Activated CD8-positive, alpha-beta memory T cell treated with anti-CD3 and anti-CD28 coated beads for 24 hours (primary cell): ENCODE measurements at regions not wholly inside any gene's neighbourhood (a gene's known extent, or its start where the extent isn't known, plus 50 kb on each side); places are given as distances from the start of the nearest gene placed in this dataset.

ENCODE experiments used
- DNase-seq: peaks from one replicate; pipeline ENCODE4 v3.0.0-alpha.2; 2020

- no peak for DNase-seq
Measured at GRCh38 chr2:172373766-172374165, 53.6 kb upstream of the ITGA6 start.

GRCh38 chr2:172374318-172375240, 52.8 kb upstream of the ITGA6 start:
- no peak for DNase-seq

GRCh38 chr2:172375251-172375650, 52.1 kb upstream of the ITGA6 start:
- no peak for DNase-seq

- no peak for DNase-seq
Measured at GRCh38 chr2:172376016-172376415, 51.4 kb upstream of the ITGA6 start.

DNA sequence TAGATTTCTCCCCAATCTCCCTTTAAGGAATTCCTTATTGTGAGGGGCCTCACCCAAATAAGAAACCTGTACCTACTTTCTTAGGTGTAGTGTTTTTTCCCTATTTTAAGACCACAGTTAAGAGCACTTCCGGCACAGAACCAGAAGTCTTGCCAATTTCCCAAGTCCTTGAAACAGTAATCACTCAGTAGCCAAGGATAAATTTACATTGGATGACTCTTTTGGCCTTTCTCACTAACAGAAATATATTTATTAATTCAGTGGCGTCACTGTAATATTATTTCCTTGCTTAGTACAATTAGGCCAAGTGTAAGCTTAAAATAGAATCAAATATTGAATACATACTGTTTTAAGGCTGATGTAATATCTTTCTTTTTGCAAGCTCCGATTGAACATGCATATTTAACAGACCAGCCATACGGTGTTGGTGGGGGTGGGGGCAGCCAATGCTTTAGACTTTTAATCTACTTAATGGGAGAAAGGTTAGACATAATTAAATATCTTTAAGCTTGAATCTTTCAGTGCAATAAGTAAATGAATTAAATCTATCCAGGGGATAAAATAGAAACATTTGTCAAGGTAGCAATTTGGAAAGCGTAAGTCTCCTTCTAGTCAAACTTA, 50.8 kb upstream of the ITGA6 start:
- DNase-seq, result no peak

GRCh38 chr2:172377408-172377807, 50.0 kb upstream of the ITGA6 start:
- DNase-seq, result no peak
